ENCODE measurements at regions not wholly inside any gene's neighbourhood (a gene's known extent, or its start where the extent isn't known, plus 50 kb on each side); places are given as distances from the start of the nearest gene placed in this dataset.

DNA sequence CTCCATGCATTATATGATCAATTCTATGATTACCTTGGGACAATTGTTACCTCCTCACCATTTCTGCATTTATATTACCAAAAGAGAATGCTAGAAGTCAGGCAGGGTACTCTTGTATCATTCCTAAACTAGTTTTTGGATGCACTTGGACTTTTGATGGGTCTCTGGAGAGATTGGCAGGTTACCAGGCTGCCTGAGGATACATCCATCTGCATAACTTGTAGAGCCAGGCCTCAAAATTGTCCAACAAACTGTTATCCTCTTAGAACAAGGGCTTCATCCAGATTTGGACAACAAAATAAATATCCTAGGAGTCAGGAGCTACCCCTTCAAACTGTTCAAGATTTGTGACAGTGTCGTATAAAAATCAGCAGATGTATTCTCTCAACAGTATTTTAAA, 326.1 kb downstream of the IL15 start:
- dilution Hi-C loops (cut with HindIII; ENCODE audit: low sequenced_read_pairs, unreplicated experiment): no loop called here
- Histone ChIP-seq H2AK5ac (ENCODE audit: low read depth, low read length) (no peak overlapping the region), H2BK120ac (ENCODE audit: low read depth, low read length) (no peak overlapping the region), H3K27ac (ENCODE audit: insufficient read depth, low read length) (no peak overlapping the region), H3K4me1 (ENCODE audit: control insufficient read depth, insufficient read depth, low read length) (no peaks in the 10 kb centered on the region), H3K56ac (ENCODE audit: extremely low read depth, insufficient read depth, low read length) (no peak overlapping the region), H4K91ac (ENCODE audit: insufficient read depth, low read depth, low read length) (no peak overlapping the region), H4K8ac (ENCODE audit: low read depth in 2 of 2, low read length in 2 of 2) (no peak overlapping the region), H3K23ac (ENCODE audit: low read depth, low read length) (no peak overlapping the region), H4K5ac (ENCODE audit: low read depth, low read length) (no peak overlapping the region), H3K9me3 (ENCODE audit: control insufficient read depth, insufficient read depth, low read length) (no peaks in the 10 kb centered on the region; the same call in 1 of the 2 replicates), H2BK5ac (ENCODE audit: low read depth, low read length, poor library complexity, severe bottlenecking) (no peak overlapping the region), H2BK15ac (ENCODE audit: low read depth, low read length) (no peak overlapping the region), H4K20me1 (ENCODE audit: insufficient read depth, low read length) (no peaks in the 10 kb centered on the region), H3K4me3 (ENCODE audit: insufficient read depth, low read depth, low read length) (no peak overlapping the region), H3K36me3 (ENCODE audit: control insufficient read depth, insufficient read depth, low read length) (no peaks in the 10 kb centered on the region), H3K79me1 (ENCODE audit: low read depth in 1 of 2, low read length in 2 of 2) (no peaks in the 10 kb centered on the region), H3K4me2 (ENCODE audit: low read depth, low read length) (no peak overlapping the region), H3K14ac (replicated peaks; ENCODE audit: low read depth, low read length) (no peak overlapping the region), H3K18ac (ENCODE audit: low read depth, low read length) (no peak overlapping the region), H3K27me3 (ENCODE audit: control insufficient read depth, insufficient read depth, low read length) (no peaks in the 10 kb centered on the region), H3K4ac (ENCODE audit: low read depth, low read length) (no peak overlapping the region), H3K9ac (ENCODE audit: low read depth, low read length) (no peak overlapping the region), H3K9me1 (ENCODE audit: insufficient read depth, low read length) (no peaks in the 10 kb centered on the region), H2AFZ (replicated peaks; ENCODE audit: low read length, poor library complexity) (no peak overlapping the region), H2BK20ac (ENCODE audit: low read depth, low read length) (no peak overlapping the region), H2AK9ac (replicated peaks; ENCODE audit: low read depth, low read length, poor library complexity) (no peak overlapping the region)
- BruUV-seq (replicated peaks): no TSS peak
- intact Hi-C loops (cut with micrococcal nuclease): no loop called here
- ATAC-seq (ENCODE audit: low read depth) (no peak), DNase-seq (no peak)
- TF ChIP-seq MXI1 (IDR thresholded peaks at IDR 0.05; ENCODE audit: borderline replicate concordance, low read depth, low read length) (no peak), RCOR1 (IDR thresholded peaks at IDR 0.05; ENCODE audit: insufficient replicate concordance, low read length) (no peak), RAD21 (IDR thresholded peaks at IDR 0.05; ENCODE audit: low read length) (no peak), RFX5 (IDR thresholded peaks at IDR 0.05; ENCODE audit: low read depth, low read length) (no peak), FOS (IDR thresholded peaks at IDR 0.05; ENCODE audit: low read depth, low read length) (no peak), CHD1 (IDR thresholded peaks at IDR 0.05; ENCODE audit: low read depth, low read length) (no peak), BHLHE40 (IDR thresholded peaks at IDR 0.05; ENCODE audit: low read depth, low read length) (no peak), CTCF (conservative IDR thresholded peaks at IDR 0.05; ENCODE audit: low read depth, low read length) (no peak), CEBPB (IDR thresholded peaks at IDR 0.05; ENCODE audit: low read depth, low read length) (no peak)
- TF ChIP-seq, protein P1, sequence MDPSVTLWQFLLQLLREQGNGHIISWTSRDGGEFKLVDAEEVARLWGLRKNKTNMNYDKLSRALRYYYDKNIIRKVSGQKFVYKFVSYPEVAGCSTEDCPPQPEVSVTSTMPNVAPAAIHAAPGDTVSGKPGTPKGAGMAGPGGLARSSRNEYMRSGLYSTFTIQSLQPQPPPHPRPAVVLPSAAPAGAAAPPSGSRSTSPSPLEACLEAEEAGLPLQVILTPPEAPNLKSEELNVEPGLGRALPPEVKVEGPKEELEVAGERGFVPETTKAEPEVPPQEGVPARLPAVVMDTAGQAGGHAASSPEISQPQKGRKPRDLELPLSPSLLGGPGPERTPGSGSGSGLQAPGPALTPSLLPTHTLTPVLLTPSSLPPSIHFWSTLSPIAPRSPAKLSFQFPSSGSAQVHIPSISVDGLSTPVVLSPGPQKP (IDR thresholded peaks at IDR 0.05; ENCODE audit: borderline replicate concordance, low read depth, low read length): no peak
- ChIA-PET POLR2A (ENCODE audit: unreplicated experiment) (no interaction called here), CTCF (interaction anchor here (0.7 kb wide), 1 partner anchor 18 kb away, joined by 3 read pairs; no protein-coding TSS in a partner anchor)
- WGBS, 2 experiments (ENCODE audit: extremely low coverage in 2 of 2, insufficient read length in 1 of 2): no CpG with 5 or more reads among the region's 1 CpG
- in situ Hi-C loops (cut with MboI; ENCODE audit: low sequenced_read_pairs): no loop called here

Measured in IMR-90 (cell line).